ENCODE measurements at regions not wholly inside any gene's neighbourhood (a gene's known extent, or its start where the extent isn't known, plus 50 kb on each side); places are given as distances from the start of the nearest gene placed in this dataset.

- Histone ChIP-seq H3K27me3 (no peaks in the 10 kb centered on the region), H3K36me3 (no peaks in the 10 kb centered on the region), H3K9me3 (no peaks in the 10 kb centered on the region), H3K4me1 (no peaks in the 10 kb centered on the region), H3K4me3 (no peak overlapping the region), H3K27ac (no peak overlapping the region)
- DNase-seq (ENCODE audit: low spot score in 2 of 2), result no peak
- no peak for TF ChIP-seq CTCF (IDR thresholded peaks at IDR 0.05)
- intact Hi-C loops (cut with DNase I), result loop anchor here (10.0 kb wide), 1 partner anchor 738 kb away; no protein-coding TSS in a partner anchor
Measured at GRCh38 chr4:89166971-89167475, 55.7 kb downstream of the TIGD2 start.

GRCh38 chr4:89171176-89171805, 60.0 kb downstream of the TIGD2 start:
- no peak for DNase-seq (ENCODE audit: low spot score in 2 of 2)
- Histone ChIP-seq H3K27me3 (no peaks in the 10 kb centered on the region), H3K9me3 (no peaks in the 10 kb centered on the region), H3K4me3 (no peak overlapping the region), H3K36me3 (no peaks in the 10 kb centered on the region), H3K4me1 (no peaks in the 10 kb centered on the region), H3K27ac (no peak overlapping the region)
- intact Hi-C loops (cut with DNase I), result no loop called here
- TF ChIP-seq CTCF (IDR thresholded peaks at IDR 0.05), result no peak

GRCh38 chr4:89172865-89173264, 61.5 kb downstream of the TIGD2 start:
- TF ChIP-seq CTCF (IDR thresholded peaks at IDR 0.05), result no peak
- Histone ChIP-seq H3K36me3 (no peaks in the 10 kb centered on the region), H3K27me3 (no peaks in the 10 kb centered on the region), H3K4me1 (no peaks in the 10 kb centered on the region), H3K4me3 (no peak overlapping the region), H3K27ac (no peak overlapping the region), H3K9me3 (no peaks in the 10 kb centered on the region)
- DNase-seq (ENCODE audit: low spot score in 2 of 2), result no peak
- intact Hi-C loops (cut with DNase I), result no loop called here

- Histone ChIP-seq H3K4me1 (no peaks in the 10 kb centered on the region), H3K27me3 (no peaks in the 10 kb centered on the region), H3K36me3 (no peaks in the 10 kb centered on the region), H3K27ac (no peak overlapping the region), H3K9me3 (no peaks in the 10 kb centered on the region), H3K4me3 (no peak overlapping the region)
- no peak for DNase-seq (ENCODE audit: low spot score in 2 of 2)
- intact Hi-C loops (cut with DNase I), result no loop called here
- no peak for TF ChIP-seq CTCF (IDR thresholded peaks at IDR 0.05)
Measured at GRCh38 chr4:89173336-89174090, 62.2 kb downstream of the TIGD2 start.

- Histone ChIP-seq H3K27me3 (no peaks in the 10 kb centered on the region), H3K27ac (no peak overlapping the region), H3K9me3 (no peaks in the 10 kb centered on the region), H3K4me1 (no peaks in the 10 kb centered on the region), H3K4me3 (no peak overlapping the region), H3K36me3 (no peaks in the 10 kb centered on the region)
- TF ChIP-seq CTCF (IDR thresholded peaks at IDR 0.05), result no peak
- intact Hi-C loops (cut with DNase I), result no loop called here
- no peak for DNase-seq (ENCODE audit: low spot score in 2 of 2)
Measured at GRCh38 chr4:89174784-89175183, 63.5 kb downstream of the TIGD2 start.
